Sigmoid colon (tissue), 4 donors: ENCODE measurements at regions not wholly inside any gene's neighbourhood (a gene's known extent, or its start where the extent isn't known, plus 50 kb on each side); places are given as distances from the start of the nearest gene placed in this dataset.

Experiments used
- CTCF ChIP-seq, 4 experiments: fragments of 450-650 bp in 3 of 4; fragments of 200-600 bp in 1 of 4; IDR thresholded peaks; one replicate each; pipeline ENCODE4 v1.5.1; 2016 to 2019; ENCODE audit warnings: antibody characterized with exemption in 4 of 4, mild to moderate bottlenecking in 3 of 4, moderate library complexity in 2 of 4
- EP300 ChIP-seq, 4 donors: sonication (generic); formaldehyde crosslinking; IDR thresholded peaks; one replicate each; pipeline ENCODE4 v1.6.1; 2017; ENCODE audit warnings: antibody characterized with exemption in 4 of 4
- POLR2A ChIP-seq, 2 donors: fragments of 450-650 bp; IDR thresholded peaks; one replicate each; pipeline ENCODE4 v1.6.1; 2016; ENCODE audit warnings: antibody characterized with exemption in 2 of 2, mild to moderate bottlenecking in 2 of 2, moderate library complexity in 2 of 2
- POLR2AphosphoS5 ChIP-seq, 4 donors: sonication (generic); formaldehyde crosslinking; IDR thresholded peaks; one replicate each; pipeline ENCODE4 v1.6.1; 2017; ENCODE audit warnings: antibody characterized with exemption in 4 of 4

- TF ChIP-seq CTCF (IDR thresholded peaks at IDR 0.05) (no peak), POLR2AphosphoS5 (IDR thresholded peaks at IDR 0.05) (no peak), POLR2A (IDR thresholded peaks at IDR 0.05) (no peak), EP300 (IDR thresholded peaks at IDR 0.05) (no peak)
Observed at GRCh38 chr7:132029369-132030085, 473.1 kb upstream of the PODXL start.
